H1 (cell line): ENCODE measurements at regions not wholly inside any gene's neighbourhood (a gene's known extent, or its start where the extent isn't known, plus 50 kb on each side); places are given as distances from the start of the nearest gene placed in this dataset.

ENCODE experiments used
- BACH1 ChIP-seq: IDR thresholded peaks from 2 replicates; pipeline ENCODE4 v1.6.1; 2012; ENCODE audit warnings: low read length, improper control_type of control experiment
- CHD7 ChIP-seq: fragments of 300-600 bp; sonication (generic); IDR thresholded peaks from 2 replicates; pipeline ENCODE4 v1.7.1; 2012; ENCODE audit warnings: low read length, moderate library complexity, mild to moderate bottlenecking, inconsistent platforms; ENCODE audit not compliant: insufficient replicate concordance
- EP300 ChIP-seq, 2 experiments: IDR thresholded peaks; 1 replicate in 1 of 2; 2 replicates in 1 of 2; pipeline ENCODE4 v1.6.1; 2011 to 2012; ENCODE audit warnings: low read depth in 2 of 2, low read length in 2 of 2, mild to moderate bottlenecking in 2 of 2, borderline replicate concordance in 1 of 2, inconsistent platforms in 1 of 2, moderate library complexity in 1 of 2
- FOSL1 ChIP-seq: IDR thresholded peaks from 2 replicates; pipeline ENCODE4 v1.6.1; 2011; ENCODE audit warnings: mild to moderate bottlenecking, low read depth, low read length, moderate library complexity; ENCODE audit not compliant: insufficient read depth
- NRF1 ChIP-seq: IDR thresholded peaks from 2 replicates; pipeline ENCODE4 v1.6.1; 2011; ENCODE audit warnings: mild to moderate bottlenecking, low read depth, low read length, improper control_type of control experiment

GRCh38 chr2:217611626-217612127, 391.1 kb downstream of the TNS1 start (continued):
- TF ChIP-seq CHD7 (no peak), NRF1 (no peak), FOSL1 (no peak), BACH1 (0 out of 2 replicates have a peak, but pooled peaks have one; percentile 47), EP300 (IDR thresholded peaks at IDR 0.05; ENCODE audit: borderline replicate concordance in 1 of 2, low read depth in 2 of 2, low read length in 2 of 2) (no peak)
